Uterus (tissue), 2 donors: ENCODE measurements at regions not wholly inside any gene's neighbourhood (a gene's known extent, or its start where the extent isn't known, plus 50 kb on each side); places are given as distances from the start of the nearest gene placed in this dataset.

Experiments
- POLR2A ChIP-seq, 2 donors: fragments of 450-650 bp; IDR thresholded peaks; one replicate each; pipeline ENCODE4 v1.6.1; 2016; ENCODE audit warnings: antibody characterized with exemption in 2 of 2, mild to moderate bottlenecking in 1 of 2, moderate library complexity in 1 of 2
- TF ChIP-seq, protein P1 (sequence below), 4 experiments: fragments of 200-600 bp in 2 of 4; fragments of 450-650 bp in 2 of 4; sonication (generic) in 2 of 4; IDR thresholded peaks; one replicate each; pipeline ENCODE4 v1.5.1; 2016 to 2019; ENCODE audit warnings: antibody characterized with exemption in 4 of 4, mild to moderate bottlenecking in 2 of 4, moderate library complexity in 1 of 4

DNA sequence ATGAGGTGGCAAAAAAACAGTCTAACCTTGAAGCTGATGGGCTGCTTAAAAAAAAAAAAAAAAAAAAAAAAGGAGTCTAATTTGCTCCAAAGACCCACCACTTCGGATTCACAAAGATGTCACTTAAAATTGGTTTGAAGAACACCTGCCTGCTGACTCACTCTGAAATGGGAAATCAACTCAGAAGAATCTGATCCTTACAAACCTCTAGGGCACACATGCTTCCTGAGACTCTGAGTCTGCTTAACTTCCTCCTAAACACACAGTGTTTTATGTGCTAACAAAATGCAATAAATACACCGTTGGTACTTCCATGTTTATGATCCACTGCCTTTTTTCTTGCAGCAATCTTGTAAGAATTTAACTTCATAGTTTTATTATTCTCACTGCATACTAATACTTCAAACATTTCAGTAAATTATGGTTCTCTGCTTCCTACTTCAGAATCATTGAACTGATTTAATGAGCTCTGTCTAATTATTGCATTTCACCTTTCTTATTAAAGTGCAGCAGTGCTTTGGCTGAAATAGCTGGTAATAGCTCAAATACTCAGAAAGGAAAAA is 73.0 kb upstream of the FRMD4B start:
- no peak for TF ChIP-seq POLR2A (IDR thresholded peaks at IDR 0.05)
- TF ChIP-seq, protein P1, sequence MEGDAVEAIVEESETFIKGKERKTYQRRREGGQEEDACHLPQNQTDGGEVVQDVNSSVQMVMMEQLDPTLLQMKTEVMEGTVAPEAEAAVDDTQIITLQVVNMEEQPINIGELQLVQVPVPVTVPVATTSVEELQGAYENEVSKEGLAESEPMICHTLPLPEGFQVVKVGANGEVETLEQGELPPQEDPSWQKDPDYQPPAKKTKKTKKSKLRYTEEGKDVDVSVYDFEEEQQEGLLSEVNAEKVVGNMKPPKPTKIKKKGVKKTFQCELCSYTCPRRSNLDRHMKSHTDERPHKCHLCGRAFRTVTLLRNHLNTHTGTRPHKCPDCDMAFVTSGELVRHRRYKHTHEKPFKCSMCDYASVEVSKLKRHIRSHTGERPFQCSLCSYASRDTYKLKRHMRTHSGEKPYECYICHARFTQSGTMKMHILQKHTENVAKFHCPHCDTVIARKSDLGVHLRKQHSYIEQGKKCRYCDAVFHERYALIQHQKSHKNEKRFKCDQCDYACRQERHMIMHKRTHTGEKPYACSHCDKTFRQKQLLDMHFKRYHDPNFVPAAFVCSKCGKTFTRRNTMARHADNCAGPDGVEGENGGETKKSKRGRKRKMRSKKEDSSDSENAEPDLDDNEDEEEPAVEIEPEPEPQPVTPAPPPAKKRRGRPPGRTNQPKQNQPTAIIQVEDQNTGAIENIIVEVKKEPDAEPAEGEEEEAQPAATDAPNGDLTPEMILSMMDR (IDR thresholded peaks at IDR 0.05): no peak
